SK-N-SH (cell line): ENCODE measurements at regions not wholly inside any gene's neighbourhood (a gene's known extent, or its start where the extent isn't known, plus 50 kb on each side); places are given as distances from the start of the nearest gene placed in this dataset.
A peak's percentile ranks its signal among the peaks of the same experiment; 100 is the strongest.
"Not testable (repeated sequence)": the region's sequence is repeated elsewhere in the genome, so short reads cannot be mapped to it uniquely, and the experiment has no call there.

ENCODE experiments used
- CTCF ChIA-PET: fragments of 300-600, 350-600 bp; formaldehyde crosslinking; extraction: SDS; loops from one replicate; lab custom pipeline; 2021; lab: Yijun Ruan, JAX
- POLR2A ChIA-PET: fragments of 350-600 bp; sonication (Branson Sonifier 250); formaldehyde crosslinking; extraction: SDS; loops from one replicate; lab custom pipeline; 2020; ENCODE audit warnings: antibody characterized with exemption, inconsistent platforms; lab: Yijun Ruan, JAX
- DNase-seq: peaks from one replicate; pipeline ENCODE4 v3.0.0; 2012
- H2AFZ ChIP-seq: fragments of 200-600 bp; sonication (generic); 2 replicates; pipeline ENCODE4 v1.8.1; 2016; ENCODE audit warnings: antibody characterized with exemption, mild to moderate bottlenecking, low read depth
- H3F3A ChIP-seq: fragments of 200-600 bp; sonication (generic); replicated peaks from 2 replicates; pipeline ENCODE3; 2016; ENCODE audit warnings: antibody characterized with exemption, mild to moderate bottlenecking; ENCODE audit not compliant: insufficient read depth
- H3K27ac ChIP-seq, 2 experiments: fragments of 200-500 bp in 1 of 2; fragments of 200-600 bp in 1 of 2; sonication (Bioruptor generic) in 1 of 2; sonication (generic), shearing (Covaris generic) in 1 of 2; 2 replicates each; pipeline versions ENCODE4 v1.5.1 to v1.6.1; 2014 to 2016; ENCODE audit warnings: low read depth in 2 of 2, inconsistent platforms in 1 of 2, low read length in 1 of 2, mild to moderate bottlenecking in 1 of 2, mixed read lengths in 1 of 2
- H3K27me3 ChIP-seq: fragments of 200-600 bp; sonication (generic), shearing (Covaris generic); 2 replicates; pipeline ENCODE4 v1.6.1; 2016; ENCODE audit warnings: mixed run types; ENCODE audit not compliant: insufficient read depth
- H3K36me3 ChIP-seq, 2 experiments: fragments of 200-500 bp in 1 of 2; fragments of 200-600 bp in 1 of 2; sonication (Bioruptor generic) in 1 of 2; sonication (generic) in 1 of 2; replicated peaks in 1 of 2; 2 replicates each; pipeline versions ENCODE3 to v1.5.1; 2014 to 2016; ENCODE audit warnings: low read length in 1 of 2, mild to moderate bottlenecking in 1 of 2; ENCODE audit not compliant: insufficient read depth in 2 of 2, control insufficient read depth in 1 of 2
- H3K4me1 ChIP-seq, 2 experiments: fragments of 200-500 bp in 1 of 2; fragments of 200-600 bp in 1 of 2; sonication (Bioruptor generic) in 1 of 2; sonication (generic), shearing (Covaris generic) in 1 of 2; 2 replicates each; pipeline versions ENCODE4 v1.5.1 to v1.6.1; 2014 to 2016; ENCODE audit warnings: low read depth in 1 of 2, low read length in 1 of 2, mixed run types in 1 of 2; ENCODE audit not compliant: insufficient read depth in 2 of 2, control insufficient read depth in 1 of 2
- H3K4me2 ChIP-seq: fragments of 200-600 bp; sonication (generic), shearing (Covaris generic); 2 replicates; pipeline ENCODE4 v1.6.1; 2017; ENCODE audit warnings: mixed run types
- H3K4me3 ChIP-seq, 2 experiments: fragments of 200-500 bp in 1 of 2; fragments of 200-600 bp in 1 of 2; sonication (Bioruptor generic) in 1 of 2; sonication (generic), shearing (Covaris generic) in 1 of 2; 2 replicates each; pipeline versions ENCODE4 v1.5.1 to v1.8.1; 2014 to 2016; ENCODE audit warnings: low read depth in 2 of 2, inconsistent platforms in 1 of 2, low read length in 1 of 2, mild to moderate bottlenecking in 1 of 2, mixed read lengths in 1 of 2, moderate library complexity in 1 of 2
- H3K79me2 ChIP-seq: fragments of 200-600 bp; sonication (generic); 2 replicates; pipeline ENCODE4 v1.8.1; 2017; ENCODE audit warnings: mild to moderate bottlenecking; ENCODE audit not compliant: insufficient read depth
- H3K9ac ChIP-seq: fragments of 200-600 bp; sonication (generic); 2 replicates; pipeline ENCODE4 v1.6.1; 2017; ENCODE audit warnings: mixed run types
- H3K9me2 ChIP-seq: fragments of 200-600 bp; sonication (generic); 2 replicates; pipeline ENCODE4 v1.6.1; 2017; ENCODE audit warnings: mixed run types
- H3K9me3 ChIP-seq: fragments of 200-600 bp; sonication (generic); 2 replicates; pipeline ENCODE4 v1.6.1; 2017; ENCODE audit warnings: mixed run types, mild to moderate bottlenecking, moderate library complexity
- H4K20me1 ChIP-seq: fragments of 200-600 bp; sonication (generic); 2 replicates; pipeline ENCODE4 v1.6.1; 2017; ENCODE audit warnings: mild to moderate bottlenecking, mixed run types; ENCODE audit not compliant: insufficient read depth
- CTCF ChIP-seq: fragments of 200-600 bp; sonication (generic); IDR thresholded peaks from 2 replicates; pipeline ENCODE4 v1.6.1; 2017; ENCODE audit warnings: antibody characterized with exemption, mild to moderate bottlenecking, moderate library complexity
- EZH2phosphoT487 ChIP-seq: fragments of 200-600 bp; sonication (generic); IDR thresholded peaks from 2 replicates; pipeline ENCODE4 v1.6.1; 2017; ENCODE audit warnings: low read depth, mixed run types, mild to moderate bottlenecking, antibody characterized with exemption, moderate library complexity, borderline replicate concordance
- POLR2AphosphoS5 ChIP-seq: IDR thresholded peaks from 2 replicates; pipeline ENCODE4 v1.6.1; 2012; ENCODE audit warnings: low read depth, low read length
- RAD21 ChIP-seq: IDR thresholded peaks from 2 replicates; pipeline ENCODE4 v1.6.1; 2012; ENCODE audit warnings: mild to moderate bottlenecking, low read length
- RCOR1 ChIP-seq: fragments of 150-350 bp; IDR thresholded peaks from 2 replicates; pipeline ENCODE4 v1.6.1; 2017; ENCODE audit warnings: antibody characterized with exemption, low read length
- REST ChIP-seq: IDR thresholded peaks from 2 replicates; pipeline ENCODE4 v1.6.1; 2012; ENCODE audit warnings: mild to moderate bottlenecking, low read depth, low read length, moderate library complexity
- RXRA ChIP-seq: IDR thresholded peaks from 2 replicates; pipeline ENCODE4 v1.4.0; 2012; ENCODE audit warnings: low read depth, mild to moderate bottlenecking, borderline replicate concordance
- USF2 ChIP-seq: fragments of 150-350 bp; IDR thresholded peaks from 2 replicates; pipeline ENCODE4 v1.6.1; 2017; ENCODE audit warnings: antibody characterized with exemption, low read length, low read depth, borderline replicate concordance
- WGBS: methylation state at CpG from one replicate; pipeline ENCODE4 v1.1.6; 2017; ENCODE audit warnings: low lambda C conversion rate; 5-methylcytosine and 5-hydroxymethylcytosine counted together

GRCh38 chr5:2153350-2153749 is 270.6 kb upstream of the IRX4 start (continued):
- TF ChIP-seq POLR2AphosphoS5 (no peak), EZH2phosphoT487 (no peak), RXRA (no peak), RCOR1 (no peak), USF2 (no peak), REST (no peak)

GRCh38 chr5:2151301-2151888 is 268.7 kb upstream of the IRX4 start:
- DNase-seq: peak; percentile 62
- peaks cover 54% of the 10 kb centered on the region; the same call in 1 of the 2 replicates for H3K27me3 ChIP-seq

More at GRCh38 chr5:2151301-2151888, 268.7 kb upstream of the IRX4 start:
- 6% methylated on average over 8 of the region's 8 CpGs for WGBS
- H2AFZ ChIP-seq, H3K9ac ChIP-seq, H4K20me1 ChIP-seq, H3K4me1 ChIP-seq, H3K4me2 ChIP-seq, H3K36me3 ChIP-seq, H3F3A ChIP-seq, H3K9me3 ChIP-seq, H3K27ac ChIP-seq, POLR2A ChIA-PET, H3K9me2 ChIP-seq, H3K79me2 ChIP-seq, H3K4me3 ChIP-seq: not testable (repeated sequence)
- CTCF ChIA-PET: interaction anchor here (1.0 to 1.1 kb wide), 2 partner anchors 11 to 12 kb away, joined by 3 read pairs; no protein-coding TSS in a partner anchor
- TF ChIP-seq CTCF: peak; percentile 79
- peak; percentile 20 for TF ChIP-seq RAD21
